ENCODE measurements at regions not wholly inside any gene's neighbourhood (a gene's known extent, or its start where the extent isn't known, plus 50 kb on each side); places are given as distances from the start of the nearest gene placed in this dataset.

- ATAC-seq (ENCODE audit: low FRiP score in 2 of 2): no peak
- no peak for DNase-seq
- TF ChIP-seq POLR2AphosphoS5 (IDR thresholded peaks at IDR 0.05) (no peak), EP300 (IDR thresholded peaks at IDR 0.05) (no peak), CTCF (IDR thresholded peaks at IDR 0.05) (no peak), POLR2A (IDR thresholded peaks at IDR 0.05) (no peak)
Observed at GRCh38 chr9:73459817-73460216, 308.2 kb downstream of the ANXA1 start.

GRCh38 chr9:73468716-73469115 lies 317.1 kb downstream of the ANXA1 start:
- Histone ChIP-seq H3K9me3 (no peaks in the 10 kb centered on the region), H3K36me3 (no peaks in the 10 kb centered on the region), H3K4me1 (no peaks in the 10 kb centered on the region), H3K27me3 (no peaks in the 10 kb centered on the region), H3K4me3 (no peak overlapping the region), H3K27ac (no peak overlapping the region)
- no peak for ATAC-seq (ENCODE audit: low FRiP score in 2 of 2)
- TF ChIP-seq CTCF (IDR thresholded peaks at IDR 0.05): no peak
- TF ChIP-seq POLR2A (IDR thresholded peaks at IDR 0.05): no peak
- no peak for TF ChIP-seq EP300 (IDR thresholded peaks at IDR 0.05)
- no peak for TF ChIP-seq POLR2AphosphoS5 (IDR thresholded peaks at IDR 0.05)
- 88 to 100% methylated on average over 1 of the region's 1 CpG for WGBS, 2 donors
- no peak for DNase-seq

More at GRCh38 chr9:73459817-73460216, 308.2 kb downstream of the ANXA1 start:
- Histone ChIP-seq H3K4me1 (no peaks in the 10 kb centered on the region), H3K4me3 (no peak overlapping the region), H3K9me3 (no peaks in the 10 kb centered on the region), H3K27ac (no peak overlapping the region), H3K27me3 (no peaks in the 10 kb centered on the region), H3K36me3 (no peaks in the 10 kb centered on the region)

GRCh38 chr9:73470766-73471165 lies 319.1 kb downstream of the ANXA1 start:
- 65 to 74% methylated on average over 2 to 3 of the region's 3 CpGs for WGBS, 2 donors
- H3K9me3 ChIP-seq: peaks cover 0 to 9% (median 0%) of the 10 kb centered on the region in 4 donors

GRCh38 chr9:73474002-73474600 lies 322.4 kb downstream of the ANXA1 start:
- no peaks in the 10 kb centered on the region for H3K36me3 ChIP-seq
- WGBS, 2 donors: 83 to 84% methylated on average over 9 to 14 of the region's 14 CpGs
- no peak overlapping the region for H3K27ac ChIP-seq
- ATAC-seq (ENCODE audit: low FRiP score in 2 of 2) (no peak), DNase-seq (no peak)
- H3K9me3 ChIP-seq: peaks cover 0 to 9% (median 0%) of the 10 kb centered on the region in 4 donors
- no peaks in the 10 kb centered on the region for H3K27me3 ChIP-seq
- no peaks in the 10 kb centered on the region for H3K4me1 ChIP-seq
- no peak for TF ChIP-seq POLR2AphosphoS5 (IDR thresholded peaks at IDR 0.05)
- no peak for TF ChIP-seq POLR2A (IDR thresholded peaks at IDR 0.05)
- no peak for TF ChIP-seq EP300 (IDR thresholded peaks at IDR 0.05)
- TF ChIP-seq CTCF (IDR thresholded peaks at IDR 0.05): no peak
- no peak overlapping the region for H3K4me3 ChIP-seq

More at GRCh38 chr9:73470766-73471165, 319.1 kb downstream of the ANXA1 start:
- TF ChIP-seq EP300 (IDR thresholded peaks at IDR 0.05) (no peak), POLR2A (IDR thresholded peaks at IDR 0.05) (no peak), CTCF (IDR thresholded peaks at IDR 0.05) (no peak), POLR2AphosphoS5 (IDR thresholded peaks at IDR 0.05) (no peak)
- Histone ChIP-seq H3K27me3 (no peaks in the 10 kb centered on the region), H3K27ac (no peak overlapping the region), H3K36me3 (no peaks in the 10 kb centered on the region), H3K4me1 (no peaks in the 10 kb centered on the region), H3K4me3 (no peak overlapping the region)
- no peak for ATAC-seq (ENCODE audit: low FRiP score in 2 of 2)
- no peak for DNase-seq

- no peaks in the 10 kb centered on the region for H3K27me3 ChIP-seq
- 93% methylated on average over 16 of the region's 20 CpGs; no CpG with 5 or more reads in 1 of the 2 donors for WGBS, 2 donors
- peak in 1 of 2 donors; percentile 72 for DNase-seq
Observed at GRCh38 chr9:73474625-73475024, 323.0 kb downstream of the ANXA1 start.

More at GRCh38 chr9:73474625-73475024, 323.0 kb downstream of the ANXA1 start:
- Histone ChIP-seq H3K36me3 (no peaks in the 10 kb centered on the region), H3K4me3 (no peak overlapping the region), H3K27ac (no peak overlapping the region), H3K4me1 (no peaks in the 10 kb centered on the region), H3K9me3 (peaks cover 0 to 9% (median 0%) of the 10 kb centered on the region in 4 donors)
- ATAC-seq (ENCODE audit: low FRiP score in 2 of 2): peak in 1 of 2 donors; percentile 34
- TF ChIP-seq POLR2AphosphoS5 (IDR thresholded peaks at IDR 0.05) (no peak), POLR2A (IDR thresholded peaks at IDR 0.05) (no peak), CTCF (IDR thresholded peaks at IDR 0.05) (no peak), EP300 (IDR thresholded peaks at IDR 0.05) (no peak)

All from upper lobe of left lung (tissue), 6 donors.